ENCODE measurements at regions not wholly inside any gene's neighbourhood (a gene's known extent, or its start where the extent isn't known, plus 50 kb on each side); places are given as distances from the start of the nearest gene placed in this dataset.
"Not testable (repeated sequence)": the region's sequence is repeated elsewhere in the genome, so short reads cannot be mapped to it uniquely, and the experiment has no call there.

GRCh38 chr12:37441371-37441770 is 875.2 kb upstream of the ALG10B start:
- in situ Hi-C loops (cut with MboI); FAIRE-seq; H3K9me1 ChIP-seq (ENCODE audit: control insufficient read depth, insufficient read depth, low read length); H3K27me3 ChIP-seq (ENCODE audit: control insufficient read depth in 2 of 2, insufficient read depth in 2 of 2, low read length in 2 of 2); H3K9me3 ChIP-seq (replicated peaks; ENCODE audit: control insufficient read depth, insufficient read depth, low read depth, low read length); intact Hi-C loops (cut with micrococcal nuclease); DNase-seq (ENCODE audit: extremely low read depth in 1 of 4, low spot score in 3 of 4); ATAC-seq; H3K4me2 ChIP-seq (ENCODE audit: insufficient read depth, low read length); H3K4me1 ChIP-seq (replicated peaks in 1 of 2; ENCODE audit: control insufficient read depth in 2 of 2, insufficient read depth in 2 of 2, low read length in 2 of 2); BruUV-seq (replicated peaks); H3K4me3 ChIP-seq; H3K27ac ChIP-seq (ENCODE audit: extremely low read depth, low read depth, low read length); H4K20me1 ChIP-seq (replicated peaks; ENCODE audit: control insufficient read depth, insufficient read depth, low read length); CTCF ChIA-PET (ENCODE audit: low intra/inter-chr PET ratio); H3K79me2 ChIP-seq (ENCODE audit: control insufficient read depth, insufficient read depth, low read length); POLR2A ChIA-PET; H3K36me3 ChIP-seq (ENCODE audit: control insufficient read depth, insufficient read depth, low read length); H3K9ac ChIP-seq (ENCODE audit: insufficient read depth in 1 of 2, low read depth in 2 of 2, low read length in 2 of 2); H2AFZ ChIP-seq (ENCODE audit: low read depth, low read length): not testable (repeated sequence)
- WGBS (ENCODE audit: insufficient coverage, low coverage, missing lambda C conversion rate), result 0% methylated on average over 1 of the region's 1 CpG

- not testable (repeated sequence) for H3K4me1 ChIP-seq (replicated peaks in 1 of 2; ENCODE audit: control insufficient read depth in 2 of 2, insufficient read depth in 2 of 2, low read length in 2 of 2); H3K9me3 ChIP-seq (replicated peaks; ENCODE audit: control insufficient read depth, insufficient read depth, low read depth, low read length)
Observed at GRCh38 chr12:37455646-37456045, 860.9 kb upstream of the ALG10B start.

DNA sequence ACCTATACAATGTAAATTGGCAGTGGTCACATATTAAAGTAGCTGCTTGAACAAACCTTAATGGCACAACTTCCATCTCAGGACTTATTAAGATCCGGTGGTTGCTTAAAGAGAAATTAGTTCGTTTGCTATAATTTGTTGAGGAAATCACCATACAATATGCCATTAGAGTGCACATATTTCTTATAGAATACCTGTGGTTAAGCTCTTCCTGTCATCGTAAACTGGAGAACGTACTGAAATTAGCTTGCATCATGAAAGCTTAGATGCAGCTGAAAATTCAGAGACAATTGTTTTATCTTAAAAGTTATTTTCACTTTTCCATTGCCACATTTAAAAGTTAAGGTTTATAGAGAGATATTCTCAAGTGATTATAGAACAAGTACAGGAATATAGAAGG is 818.6 kb upstream of the ALG10B start:
- 0% methylated on average over 4 of the region's 4 CpGs for WGBS (ENCODE audit: insufficient coverage, low coverage, missing lambda C conversion rate)
- H3K9me3 ChIP-seq (replicated peaks; ENCODE audit: control insufficient read depth, insufficient read depth, low read depth, low read length); in situ Hi-C loops (cut with MboI); H3K27me3 ChIP-seq (ENCODE audit: control insufficient read depth in 2 of 2, insufficient read depth in 2 of 2, low read length in 2 of 2); H3K9me1 ChIP-seq (ENCODE audit: control insufficient read depth, insufficient read depth, low read length); H3K36me3 ChIP-seq (ENCODE audit: control insufficient read depth, insufficient read depth, low read length); H2AFZ ChIP-seq (ENCODE audit: low read depth, low read length); BruUV-seq (replicated peaks); intact Hi-C loops (cut with micrococcal nuclease); H3K79me2 ChIP-seq (ENCODE audit: control insufficient read depth, insufficient read depth, low read length); H3K4me3 ChIP-seq; ATAC-seq; H3K9ac ChIP-seq (ENCODE audit: insufficient read depth in 1 of 2, low read depth in 2 of 2, low read length in 2 of 2); CTCF ChIA-PET (ENCODE audit: low intra/inter-chr PET ratio); H3K27ac ChIP-seq (ENCODE audit: extremely low read depth, low read depth, low read length); H3K4me2 ChIP-seq (ENCODE audit: insufficient read depth, low read length); POLR2A ChIA-PET; H3K4me1 ChIP-seq (replicated peaks in 1 of 2; ENCODE audit: control insufficient read depth in 2 of 2, insufficient read depth in 2 of 2, low read length in 2 of 2); H4K20me1 ChIP-seq (replicated peaks; ENCODE audit: control insufficient read depth, insufficient read depth, low read length); DNase-seq (ENCODE audit: extremely low read depth in 1 of 4, low spot score in 3 of 4); FAIRE-seq: not testable (repeated sequence)

More at GRCh38 chr12:37455646-37456045, 860.9 kb upstream of the ALG10B start:
- H3K9ac ChIP-seq (ENCODE audit: insufficient read depth in 1 of 2, low read depth in 2 of 2, low read length in 2 of 2); BruUV-seq (replicated peaks); in situ Hi-C loops (cut with MboI); H4K20me1 ChIP-seq (replicated peaks; ENCODE audit: control insufficient read depth, insufficient read depth, low read length); H3K4me3 ChIP-seq; DNase-seq (ENCODE audit: extremely low read depth in 1 of 4, low spot score in 3 of 4); ATAC-seq; POLR2A ChIA-PET; H3K79me2 ChIP-seq (ENCODE audit: control insufficient read depth, insufficient read depth, low read length); H3K27ac ChIP-seq (ENCODE audit: extremely low read depth, low read depth, low read length); H3K9me1 ChIP-seq (ENCODE audit: control insufficient read depth, insufficient read depth, low read length); H3K36me3 ChIP-seq (ENCODE audit: control insufficient read depth, insufficient read depth, low read length); FAIRE-seq; intact Hi-C loops (cut with micrococcal nuclease); H3K4me2 ChIP-seq (ENCODE audit: insufficient read depth, low read length); CTCF ChIA-PET (ENCODE audit: low intra/inter-chr PET ratio); H2AFZ ChIP-seq (ENCODE audit: low read depth, low read length); H3K27me3 ChIP-seq (ENCODE audit: control insufficient read depth in 2 of 2, insufficient read depth in 2 of 2, low read length in 2 of 2): not testable (repeated sequence)
- WGBS (ENCODE audit: insufficient coverage, low coverage, missing lambda C conversion rate), result 0% methylated on average over 3 of the region's 3 CpGs

DNA sequence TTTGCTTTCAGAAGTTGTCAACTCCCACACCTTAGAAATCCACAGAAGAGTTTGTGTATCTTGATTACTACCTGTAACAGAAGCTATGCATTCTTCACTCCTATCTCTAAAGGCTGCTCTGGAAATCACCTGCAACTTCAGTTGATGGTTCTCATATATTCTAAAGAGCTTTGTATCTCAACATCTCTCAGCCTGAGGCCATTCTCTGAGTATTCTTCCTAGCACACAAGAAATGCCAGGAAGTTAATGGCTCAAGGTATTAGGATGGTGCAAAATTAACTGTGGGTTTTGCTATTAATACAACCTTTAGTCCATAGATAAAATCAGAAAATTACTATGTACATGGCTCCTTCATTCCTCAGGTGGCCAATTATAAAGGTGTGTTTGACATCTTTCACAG is 806.3 kb upstream of the ALG10B start:
- H3K79me2 ChIP-seq (ENCODE audit: control insufficient read depth, insufficient read depth, low read length); H3K4me1 ChIP-seq (replicated peaks in 1 of 2; ENCODE audit: control insufficient read depth in 2 of 2, insufficient read depth in 2 of 2, low read length in 2 of 2); in situ Hi-C loops (cut with MboI); H3K9ac ChIP-seq (ENCODE audit: insufficient read depth in 1 of 2, low read depth in 2 of 2, low read length in 2 of 2); H2AFZ ChIP-seq (ENCODE audit: low read depth, low read length); BruUV-seq (replicated peaks); CTCF ChIA-PET (ENCODE audit: low intra/inter-chr PET ratio); H3K4me2 ChIP-seq (ENCODE audit: insufficient read depth, low read length); POLR2A ChIA-PET; intact Hi-C loops (cut with micrococcal nuclease); H3K27me3 ChIP-seq (ENCODE audit: control insufficient read depth in 2 of 2, insufficient read depth in 2 of 2, low read length in 2 of 2); H3K4me3 ChIP-seq; H3K36me3 ChIP-seq (ENCODE audit: control insufficient read depth, insufficient read depth, low read length); H4K20me1 ChIP-seq (replicated peaks; ENCODE audit: control insufficient read depth, insufficient read depth, low read length); H3K9me3 ChIP-seq (replicated peaks; ENCODE audit: control insufficient read depth, insufficient read depth, low read depth, low read length); DNase-seq (ENCODE audit: extremely low read depth in 1 of 4, low spot score in 3 of 4); ATAC-seq; FAIRE-seq; H3K9me1 ChIP-seq (ENCODE audit: control insufficient read depth, insufficient read depth, low read length); H3K27ac ChIP-seq (ENCODE audit: extremely low read depth, low read depth, low read length): not testable (repeated sequence)
